ENCODE measurements at regions not wholly inside any gene's neighbourhood (a gene's known extent, or its start where the extent isn't known, plus 50 kb on each side); places are given as distances from the start of the nearest gene placed in this dataset.

DNA sequence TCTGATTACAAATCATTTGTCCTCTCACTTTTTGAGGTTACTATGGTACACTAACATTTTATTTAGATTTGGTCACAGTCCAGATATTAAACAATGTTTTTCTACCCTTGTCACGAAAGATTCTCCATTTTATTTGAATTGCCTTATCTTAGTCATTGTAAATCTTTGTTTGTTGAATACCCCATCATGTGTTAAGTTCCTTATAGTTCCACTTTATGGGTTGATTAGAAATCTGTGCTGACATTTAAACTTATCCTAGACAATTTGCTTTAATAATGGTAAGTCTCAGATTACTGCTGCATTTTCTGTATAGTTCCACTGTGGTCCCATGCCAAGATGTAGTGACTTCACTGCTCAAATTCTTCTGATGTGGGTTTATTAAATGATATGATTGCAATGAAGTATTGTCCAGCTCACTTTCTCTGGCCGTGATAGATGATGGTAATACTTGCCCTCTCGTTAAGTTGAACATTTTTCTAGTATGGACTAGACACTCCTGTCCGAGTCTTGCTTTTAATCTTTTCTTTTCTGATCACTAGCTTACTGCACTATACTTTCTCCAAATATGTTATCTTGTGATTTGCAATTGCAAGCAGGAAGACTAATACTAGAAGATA, 1107.3 kb downstream of the SLC6A15 start:
- no peak overlapping the region for H3K4me2 ChIP-seq
- H3K9me3 ChIP-seq (ENCODE audit: low read depth): no peaks in the 10 kb centered on the region
- H2AFZ ChIP-seq (replicated peaks): no peak overlapping the region
- H3K27me3 ChIP-seq: no peaks in the 10 kb centered on the region
- Mint-ChIP-seq H3K9me3 (no peaks in the 10 kb centered on the region), H3K27ac (no peak overlapping the region), H3K4me3 (no peak overlapping the region), H3K36me3 (no peaks in the 10 kb centered on the region), H3K27me3 (ENCODE audit: insufficient read depth, low read depth) (no peaks in the 10 kb centered on the region), H3K4me1 (no peaks in the 10 kb centered on the region)
- TF ChIP-seq, protein P1, sequence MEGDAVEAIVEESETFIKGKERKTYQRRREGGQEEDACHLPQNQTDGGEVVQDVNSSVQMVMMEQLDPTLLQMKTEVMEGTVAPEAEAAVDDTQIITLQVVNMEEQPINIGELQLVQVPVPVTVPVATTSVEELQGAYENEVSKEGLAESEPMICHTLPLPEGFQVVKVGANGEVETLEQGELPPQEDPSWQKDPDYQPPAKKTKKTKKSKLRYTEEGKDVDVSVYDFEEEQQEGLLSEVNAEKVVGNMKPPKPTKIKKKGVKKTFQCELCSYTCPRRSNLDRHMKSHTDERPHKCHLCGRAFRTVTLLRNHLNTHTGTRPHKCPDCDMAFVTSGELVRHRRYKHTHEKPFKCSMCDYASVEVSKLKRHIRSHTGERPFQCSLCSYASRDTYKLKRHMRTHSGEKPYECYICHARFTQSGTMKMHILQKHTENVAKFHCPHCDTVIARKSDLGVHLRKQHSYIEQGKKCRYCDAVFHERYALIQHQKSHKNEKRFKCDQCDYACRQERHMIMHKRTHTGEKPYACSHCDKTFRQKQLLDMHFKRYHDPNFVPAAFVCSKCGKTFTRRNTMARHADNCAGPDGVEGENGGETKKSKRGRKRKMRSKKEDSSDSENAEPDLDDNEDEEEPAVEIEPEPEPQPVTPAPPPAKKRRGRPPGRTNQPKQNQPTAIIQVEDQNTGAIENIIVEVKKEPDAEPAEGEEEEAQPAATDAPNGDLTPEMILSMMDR (IDR thresholded peaks at IDR 0.05): no peak
- TF ChIP-seq EZH2phosphoT487 (IDR thresholded peaks at IDR 0.05): no peak
- TF ChIP-seq EZH2 (IDR thresholded peaks at IDR 0.05): no peak
- H4K20me1 ChIP-seq (ENCODE audit: low read depth): no peaks in the 10 kb centered on the region
- H3K4me3 ChIP-seq: no peak overlapping the region
- H3F3A ChIP-seq (ENCODE audit: low read depth): no peaks in the 10 kb centered on the region
- no peaks in the 10 kb centered on the region for H3K36me3 ChIP-seq
- H3K9ac ChIP-seq: no peak overlapping the region
- DNase-seq (ENCODE audit: low spot score): no peak
- no peaks in the 10 kb centered on the region for H3K4me1 ChIP-seq
- H3K79me2 ChIP-seq (ENCODE audit: low read depth): no peaks in the 10 kb centered on the region
- no peak overlapping the region for H3K27ac ChIP-seq

DNA sequence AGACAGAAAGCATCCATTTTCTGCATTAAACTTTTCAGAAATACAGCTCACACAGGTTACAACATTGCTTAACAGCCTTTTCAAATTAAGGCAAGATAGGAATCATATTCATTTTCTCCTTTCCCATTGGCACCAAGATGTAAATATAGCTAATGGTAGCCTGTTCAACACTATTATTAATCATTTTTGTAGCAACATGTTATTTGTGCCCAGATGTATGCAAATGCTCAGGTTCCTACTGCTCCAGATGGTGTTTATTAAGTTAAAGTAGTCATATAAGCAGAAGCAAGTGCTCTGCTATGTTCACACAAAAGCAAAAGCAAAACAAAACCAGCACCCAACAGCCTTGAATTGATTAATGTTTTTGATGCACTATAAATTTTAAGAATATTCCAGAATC, 1110.6 kb downstream of the SLC6A15 start:
- Histone ChIP-seq H4K20me1 (ENCODE audit: low read depth) (no peaks in the 10 kb centered on the region), H3K4me2 (no peak overlapping the region), H3K79me2 (ENCODE audit: low read depth) (no peaks in the 10 kb centered on the region), H3K27ac (no peak overlapping the region), H3K9ac (no peak overlapping the region), H3K27me3 (no peaks in the 10 kb centered on the region), H3F3A (ENCODE audit: low read depth) (no peaks in the 10 kb centered on the region), H3K4me1 (no peaks in the 10 kb centered on the region), H3K4me3 (no peak overlapping the region), H2AFZ (replicated peaks) (no peak overlapping the region), H3K36me3 (no peaks in the 10 kb centered on the region), H3K9me3 (ENCODE audit: low read depth) (no peaks in the 10 kb centered on the region)
- Mint-ChIP-seq H3K4me1 (no peaks in the 10 kb centered on the region), H3K4me3 (no peak overlapping the region), H3K9me3 (no peaks in the 10 kb centered on the region), H3K27ac (no peak overlapping the region), H3K27me3 (ENCODE audit: insufficient read depth, low read depth) (no peaks in the 10 kb centered on the region), H3K36me3 (no peaks in the 10 kb centered on the region)
- no peak for DNase-seq (ENCODE audit: low spot score)
- TF ChIP-seq, protein P1 (IDR thresholded peaks at IDR 0.05): no peak

DNA sequence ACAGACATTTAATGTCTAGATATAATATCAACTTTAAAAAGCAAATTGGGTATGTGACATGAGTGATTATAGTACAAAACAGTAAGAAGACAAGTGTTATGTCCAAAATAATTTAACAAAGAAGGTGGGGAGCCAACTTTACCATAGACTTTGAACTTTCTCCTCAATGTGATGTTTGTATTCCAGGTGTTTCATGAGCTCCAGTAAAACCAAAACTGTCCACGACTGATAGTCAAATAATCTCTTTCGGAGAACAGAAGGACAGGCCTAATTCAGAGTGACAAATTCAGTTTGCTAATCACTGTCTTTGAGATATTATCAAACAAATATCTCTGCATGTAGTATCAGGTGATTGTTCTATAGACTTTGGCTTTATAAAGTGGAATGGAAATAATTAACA, 1112.6 kb downstream of the SLC6A15 start:
- Histone ChIP-seq H3K4me3 (no peak overlapping the region), H3F3A (ENCODE audit: low read depth) (no peaks in the 10 kb centered on the region), H3K27me3 (no peaks in the 10 kb centered on the region), H2AFZ (replicated peaks) (no peak overlapping the region), H3K4me2 (no peak overlapping the region), H3K9me3 (ENCODE audit: low read depth) (no peaks in the 10 kb centered on the region), H3K9ac (no peak overlapping the region), H3K36me3 (no peaks in the 10 kb centered on the region), H3K27ac (no peak overlapping the region), H3K79me2 (ENCODE audit: low read depth) (no peaks in the 10 kb centered on the region), H3K4me1 (peaks cover 8% of the 10 kb centered on the region), H4K20me1 (ENCODE audit: low read depth) (no peaks in the 10 kb centered on the region)
- Mint-ChIP-seq H3K27me3 (ENCODE audit: insufficient read depth, low read depth) (no peaks in the 10 kb centered on the region), H3K36me3 (no peaks in the 10 kb centered on the region), H3K9me3 (no peaks in the 10 kb centered on the region), H3K27ac (no peak overlapping the region), H3K4me1 (peaks cover 5% of the 10 kb centered on the region), H3K4me3 (no peak overlapping the region)
- TF ChIP-seq EZH2phosphoT487 (IDR thresholded peaks at IDR 0.05): no peak
- TF ChIP-seq, protein P1 (IDR thresholded peaks at IDR 0.05): no peak
- TF ChIP-seq EZH2 (IDR thresholded peaks at IDR 0.05): no peak
- no peak for DNase-seq (ENCODE audit: low spot score)

All from neural progenitor cell (in vitro differentiated cells).